ENCODE measurements at regions not wholly inside any gene's neighbourhood (a gene's known extent, or its start where the extent isn't known, plus 50 kb on each side); places are given as distances from the start of the nearest gene placed in this dataset.

DNA sequence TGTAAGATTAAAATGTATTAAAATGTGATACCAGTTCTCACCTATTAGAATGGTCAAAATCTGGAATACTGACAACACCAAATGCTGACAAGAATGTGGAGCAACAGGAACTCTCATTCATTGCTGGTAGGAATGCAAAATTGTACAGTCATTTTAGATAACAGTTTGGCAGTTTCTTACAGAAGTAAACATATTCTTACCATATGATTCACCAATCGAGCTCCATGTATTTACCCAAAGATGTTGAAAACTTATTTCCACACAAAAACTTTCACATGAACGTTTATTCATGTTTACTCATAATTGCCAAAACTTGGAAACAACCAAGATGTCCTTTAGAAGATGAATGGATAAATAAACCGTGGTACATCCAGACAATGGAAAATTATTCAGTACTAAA lies 1193.5 kb upstream of the ACVR2A start:
- WGBS, 3 donors: 76 to 80% (median 77%) methylated on average over 3 of the region's 3 CpGs
- Histone ChIP-seq H3K4me3 (no peak overlapping the region), H3K36me3 (ENCODE audit: insufficient read depth in 1 of 2, low read depth in 1 of 2) (no peaks in the 10 kb centered on the region), H3K27ac (no peak overlapping the region), H3K9me3 (no peaks in the 10 kb centered on the region), H3K27me3 (ENCODE audit: insufficient read depth in 3 of 3, low read length in 2 of 3) (no peaks in the 10 kb centered on the region), H3K4me1 (no peaks in the 10 kb centered on the region)
- intact Hi-C loops (cut with DNase I): no loop called here
- ATAC-seq: no peak
- TF ChIP-seq, protein P1, sequence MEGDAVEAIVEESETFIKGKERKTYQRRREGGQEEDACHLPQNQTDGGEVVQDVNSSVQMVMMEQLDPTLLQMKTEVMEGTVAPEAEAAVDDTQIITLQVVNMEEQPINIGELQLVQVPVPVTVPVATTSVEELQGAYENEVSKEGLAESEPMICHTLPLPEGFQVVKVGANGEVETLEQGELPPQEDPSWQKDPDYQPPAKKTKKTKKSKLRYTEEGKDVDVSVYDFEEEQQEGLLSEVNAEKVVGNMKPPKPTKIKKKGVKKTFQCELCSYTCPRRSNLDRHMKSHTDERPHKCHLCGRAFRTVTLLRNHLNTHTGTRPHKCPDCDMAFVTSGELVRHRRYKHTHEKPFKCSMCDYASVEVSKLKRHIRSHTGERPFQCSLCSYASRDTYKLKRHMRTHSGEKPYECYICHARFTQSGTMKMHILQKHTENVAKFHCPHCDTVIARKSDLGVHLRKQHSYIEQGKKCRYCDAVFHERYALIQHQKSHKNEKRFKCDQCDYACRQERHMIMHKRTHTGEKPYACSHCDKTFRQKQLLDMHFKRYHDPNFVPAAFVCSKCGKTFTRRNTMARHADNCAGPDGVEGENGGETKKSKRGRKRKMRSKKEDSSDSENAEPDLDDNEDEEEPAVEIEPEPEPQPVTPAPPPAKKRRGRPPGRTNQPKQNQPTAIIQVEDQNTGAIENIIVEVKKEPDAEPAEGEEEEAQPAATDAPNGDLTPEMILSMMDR (IDR thresholded peaks at IDR 0.05): no peak
- DNase-seq: no peak

- H3K27me3 ChIP-seq (ENCODE audit: insufficient read depth in 3 of 3, low read length in 2 of 3): no peaks in the 10 kb centered on the region
- 78 to 82% (median 79%) methylated on average over 4 of the region's 4 CpGs for WGBS, 3 donors
- no peak for DNase-seq
- no peak for ATAC-seq
- no peaks in the 10 kb centered on the region for H3K4me1 ChIP-seq
- H3K36me3 ChIP-seq (ENCODE audit: insufficient read depth in 1 of 2, low read depth in 1 of 2): no peaks in the 10 kb centered on the region
- H3K9me3 ChIP-seq: no peaks in the 10 kb centered on the region
- TF ChIP-seq, protein P1 (IDR thresholded peaks at IDR 0.05): no peak
- no peak overlapping the region for H3K4me3 ChIP-seq
- no peak overlapping the region for H3K27ac ChIP-seq
- intact Hi-C loops (cut with DNase I): no loop called here
These were observed 1202.8 kb upstream of the ACVR2A start for GRCh38 chr2:146642066-146642465.

DNA sequence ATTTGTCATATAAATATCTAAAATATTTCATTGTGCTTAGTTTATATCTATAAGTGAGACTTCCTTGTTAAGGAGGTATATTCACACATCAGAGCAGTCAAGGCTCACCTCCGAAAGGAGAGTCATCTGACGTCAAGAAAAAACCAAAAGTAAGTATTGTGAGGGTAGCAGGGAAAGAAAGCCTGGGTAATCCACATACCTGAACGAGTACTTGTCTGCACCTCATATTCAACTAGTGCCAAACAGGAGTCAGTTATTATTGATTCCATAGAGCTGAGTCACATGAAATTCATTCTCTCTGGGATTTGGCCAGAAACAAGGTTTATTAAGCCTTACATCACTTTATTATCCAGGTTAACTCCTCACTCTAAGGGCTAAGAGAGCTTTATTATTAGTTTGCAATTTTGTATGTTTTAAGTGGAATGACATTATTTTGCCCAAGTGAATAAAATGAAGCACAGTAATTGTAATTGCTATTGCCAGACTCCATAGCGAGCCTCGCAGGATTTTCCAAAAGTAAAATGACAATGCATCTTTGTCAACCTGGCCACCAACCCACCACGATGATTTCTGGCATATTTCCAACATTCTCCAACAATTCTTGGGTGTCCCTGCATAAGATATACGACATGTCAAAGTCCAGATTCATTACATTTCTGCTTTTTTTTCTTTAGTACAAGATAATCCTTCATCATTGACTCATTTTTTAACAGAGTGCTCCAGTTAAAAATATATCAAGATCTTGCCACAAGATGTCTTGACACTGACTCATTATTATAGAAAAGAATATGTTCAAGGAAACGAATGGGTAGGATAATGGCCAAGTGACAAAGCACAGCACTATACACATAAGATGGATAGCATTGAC lies 1210.4 kb upstream of the ACVR2A start:
- intact Hi-C loops (cut with DNase I): no loop called here

GRCh38 chr2:146633159-146633558 lies 1211.7 kb upstream of the ACVR2A start:
- H3K9me3 ChIP-seq: peaks cover 7% of the 10 kb centered on the region

More for the DNA sequence above, 1210.4 kb upstream of the ACVR2A start:
- TF ChIP-seq, protein P1 (IDR thresholded peaks at IDR 0.05): no peak
- Histone ChIP-seq H3K4me1 (no peaks in the 10 kb centered on the region), H3K27me3 (ENCODE audit: insufficient read depth in 3 of 3, low read length in 2 of 3) (no peaks in the 10 kb centered on the region), H3K9me3 (no peaks in the 10 kb centered on the region), H3K4me3 (no peak overlapping the region), H3K36me3 (ENCODE audit: insufficient read depth in 1 of 2, low read depth in 1 of 2) (no peaks in the 10 kb centered on the region), H3K27ac (no peak overlapping the region)
- WGBS, 3 donors: 62 to 72% (median 71%) methylated on average over 8 of the region's 8 CpGs
- no peak for ATAC-seq
- no peak for DNase-seq

More at GRCh38 chr2:146633159-146633558, 1211.7 kb upstream of the ACVR2A start:
- no peaks in the 10 kb centered on the region for H3K27me3 ChIP-seq (ENCODE audit: insufficient read depth in 3 of 3, low read length in 2 of 3)
- H3K36me3 ChIP-seq (ENCODE audit: insufficient read depth in 1 of 2, low read depth in 1 of 2): no peaks in the 10 kb centered on the region
- TF ChIP-seq, protein P1 (IDR thresholded peaks at IDR 0.05): no peak
- no peak for DNase-seq
- no peak overlapping the region for H3K4me3 ChIP-seq
- no peaks in the 10 kb centered on the region for H3K4me1 ChIP-seq
- H3K27ac ChIP-seq: no peak overlapping the region
- ATAC-seq: no peak
- intact Hi-C loops (cut with DNase I): no loop called here

Data from psoas muscle (tissue), 7 donors.